HG03095 (cell line): ENCODE measurements at regions not wholly inside any gene's neighbourhood (a gene's known extent, or its start where the extent isn't known, plus 50 kb on each side); places are given as distances from the start of the nearest gene placed in this dataset.
"Not testable (repeated sequence)": the region's sequence is repeated elsewhere in the genome, so short reads cannot be mapped to it uniquely, and the experiment has no call there.

Experiments used
- ATAC-seq: cut with Tn5 transposase; IDR thresholded peaks from one replicate; pipeline ENCODE4 v1.9.1; 2021; ENCODE audit warnings: moderate library complexity; ENCODE audit not compliant: unreplicated experiment

DNA sequence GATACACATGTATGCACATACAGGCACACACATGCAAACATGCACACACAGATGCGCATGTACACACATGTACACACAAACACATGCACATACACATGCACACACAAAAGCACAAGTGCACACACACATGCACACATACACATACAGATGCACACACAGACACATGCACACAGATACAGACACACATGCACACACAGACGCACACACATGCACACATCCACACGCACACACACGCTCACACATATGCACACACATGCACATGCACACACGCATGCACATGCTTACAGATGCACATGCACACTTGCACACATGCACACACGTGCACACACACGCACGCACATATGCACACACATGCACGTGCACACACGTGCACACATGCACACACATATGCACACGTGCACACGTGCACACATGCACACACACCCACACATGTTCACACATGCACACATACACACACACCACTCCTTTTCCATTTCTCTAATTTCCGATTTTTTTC is 283.8 kb upstream of the FRG2C start:
- no peak for ATAC-seq

DNA sequence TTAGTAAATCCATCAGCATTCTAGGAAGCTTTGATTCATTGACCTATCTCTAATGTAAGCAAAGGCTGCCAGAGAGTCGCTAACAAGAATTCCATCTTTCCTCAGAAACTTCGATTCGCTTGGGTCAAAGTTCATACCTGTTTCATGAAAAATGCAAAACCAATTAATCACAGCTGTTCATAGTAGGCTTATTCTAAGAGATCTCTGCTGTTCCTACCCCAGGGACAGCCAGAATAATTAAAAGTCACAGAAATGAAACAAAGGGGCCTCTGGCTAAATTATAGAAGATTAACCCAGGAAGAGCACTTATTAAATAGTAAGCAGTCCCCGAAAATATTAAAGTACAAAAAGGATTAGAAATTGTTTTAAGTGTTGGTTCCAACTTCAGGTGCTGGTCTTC is 280.1 kb upstream of the FRG2C start:
- not testable (repeated sequence) for ATAC-seq

DNA sequence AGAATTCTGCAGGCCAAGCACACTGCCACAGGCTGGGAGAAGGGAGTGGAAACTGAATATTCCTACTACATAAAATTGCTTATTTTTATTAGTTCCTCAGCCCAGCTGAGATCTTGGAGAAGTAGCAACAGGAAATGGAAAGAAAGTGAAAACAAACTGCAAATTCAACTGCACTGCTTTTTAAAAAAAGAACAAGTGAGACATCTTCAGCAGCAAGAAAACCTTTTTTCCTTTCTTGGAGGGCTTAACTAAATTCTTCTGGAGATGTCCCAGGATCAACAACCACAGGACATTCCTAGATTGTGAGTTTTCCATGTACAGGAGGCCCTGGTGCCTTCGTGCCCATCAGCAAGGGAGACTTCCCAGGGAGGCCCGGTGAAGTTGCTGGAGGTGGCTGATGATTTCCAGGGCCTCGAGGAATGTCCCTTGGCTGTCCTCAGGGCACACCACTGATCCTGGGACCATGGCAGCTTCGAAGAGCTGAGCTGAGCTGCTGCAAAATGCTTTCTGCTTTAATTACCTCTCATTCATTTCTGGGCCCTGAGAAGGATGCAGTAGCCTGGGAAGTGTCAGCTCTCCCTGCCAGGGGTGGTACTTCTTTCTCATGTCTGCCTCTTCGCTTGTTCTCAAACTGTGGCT is 275.5 kb upstream of the FRG2C start:
- ATAC-seq: not testable (repeated sequence)

DNA sequence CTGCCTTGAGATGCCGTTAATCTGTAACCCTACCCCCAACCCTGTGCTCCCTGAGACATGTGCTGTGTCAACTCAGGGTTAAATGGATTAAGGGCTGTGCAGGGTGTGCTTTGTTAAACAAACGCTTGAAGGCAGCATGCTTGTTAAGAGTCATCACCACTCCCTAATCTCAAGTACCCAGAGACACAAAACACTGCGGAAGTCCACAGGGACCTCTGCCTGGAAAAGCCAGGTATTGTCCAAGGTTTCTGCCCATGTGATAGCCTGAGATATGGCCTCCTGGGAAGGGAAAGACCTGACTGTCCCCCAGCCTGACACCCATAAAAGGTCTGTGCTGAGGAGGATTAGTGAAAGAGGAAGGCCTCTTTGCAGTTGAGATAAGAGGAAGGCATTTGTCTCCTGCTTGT is 270.8 kb upstream of the FRG2C start:
- not testable (repeated sequence) for ATAC-seq

DNA sequence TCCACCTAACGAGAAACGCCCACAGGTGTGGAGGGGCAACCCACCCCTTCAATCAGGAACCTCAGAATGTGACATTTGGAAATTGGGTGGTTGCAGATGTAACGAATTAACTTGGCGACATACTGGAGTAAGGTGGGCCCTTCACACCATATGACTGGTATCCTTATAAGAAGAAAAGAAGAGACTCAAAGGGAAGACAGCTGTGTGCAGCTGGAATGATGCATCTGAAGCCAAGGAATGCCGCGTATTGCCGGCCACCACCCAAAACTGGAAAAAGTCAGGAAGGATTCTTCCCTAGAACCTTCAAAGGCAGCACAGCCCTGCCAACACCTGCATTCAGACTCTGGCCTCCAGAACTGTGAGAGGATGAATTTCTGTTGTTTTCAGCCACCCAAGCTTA is 270.0 kb upstream of the FRG2C start:
- not testable (repeated sequence) for ATAC-seq

GRCh38 chr3:75394562-75395360 is 269.4 kb upstream of the FRG2C start:
- ATAC-seq: not testable (repeated sequence)

DNA sequence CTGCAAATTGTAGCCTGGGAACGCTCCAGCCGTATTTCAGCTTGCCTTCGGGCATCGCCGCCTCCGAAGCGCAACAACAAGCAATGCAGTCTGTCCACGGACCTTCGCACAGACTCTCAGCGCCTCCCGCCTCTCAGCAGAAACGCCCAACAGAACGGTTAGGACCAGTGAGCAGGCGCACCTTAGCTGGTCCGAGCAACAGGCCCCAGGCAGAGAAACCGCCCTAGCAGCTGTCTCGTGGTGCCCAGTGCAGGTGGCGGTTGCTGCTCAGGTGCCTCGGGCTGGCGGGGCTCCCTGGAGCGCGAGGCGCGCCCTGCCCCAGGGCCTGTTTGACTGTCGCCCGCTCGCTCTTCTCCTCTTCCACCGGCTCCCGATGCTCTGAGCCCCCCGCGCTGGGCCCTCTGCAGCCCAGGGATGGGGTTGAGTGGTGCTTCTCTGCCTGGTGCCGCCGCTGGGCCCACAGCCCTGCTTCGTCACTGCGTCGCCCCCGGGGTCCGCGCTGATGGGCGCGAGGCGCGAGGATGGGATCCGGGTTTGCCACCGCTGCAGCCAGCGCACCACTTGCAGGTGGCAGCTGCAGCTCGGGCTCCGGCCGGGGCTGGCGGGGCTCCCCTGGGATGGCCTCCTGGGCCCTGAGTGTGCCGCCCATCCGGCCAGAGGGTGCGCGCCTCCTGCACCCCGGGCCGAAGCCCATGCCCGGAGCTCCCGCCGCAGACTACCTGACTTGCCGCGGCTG is 268.4 kb upstream of the FRG2C start:
- no peak for ATAC-seq

- no peak for ATAC-seq
Measured at GRCh38 chr3:75396316-75396802, 267.8 kb upstream of the FRG2C start.

GRCh38 chr3:75397486-75397885 is 266.6 kb upstream of the FRG2C start:
- ATAC-seq: not testable (repeated sequence)

DNA sequence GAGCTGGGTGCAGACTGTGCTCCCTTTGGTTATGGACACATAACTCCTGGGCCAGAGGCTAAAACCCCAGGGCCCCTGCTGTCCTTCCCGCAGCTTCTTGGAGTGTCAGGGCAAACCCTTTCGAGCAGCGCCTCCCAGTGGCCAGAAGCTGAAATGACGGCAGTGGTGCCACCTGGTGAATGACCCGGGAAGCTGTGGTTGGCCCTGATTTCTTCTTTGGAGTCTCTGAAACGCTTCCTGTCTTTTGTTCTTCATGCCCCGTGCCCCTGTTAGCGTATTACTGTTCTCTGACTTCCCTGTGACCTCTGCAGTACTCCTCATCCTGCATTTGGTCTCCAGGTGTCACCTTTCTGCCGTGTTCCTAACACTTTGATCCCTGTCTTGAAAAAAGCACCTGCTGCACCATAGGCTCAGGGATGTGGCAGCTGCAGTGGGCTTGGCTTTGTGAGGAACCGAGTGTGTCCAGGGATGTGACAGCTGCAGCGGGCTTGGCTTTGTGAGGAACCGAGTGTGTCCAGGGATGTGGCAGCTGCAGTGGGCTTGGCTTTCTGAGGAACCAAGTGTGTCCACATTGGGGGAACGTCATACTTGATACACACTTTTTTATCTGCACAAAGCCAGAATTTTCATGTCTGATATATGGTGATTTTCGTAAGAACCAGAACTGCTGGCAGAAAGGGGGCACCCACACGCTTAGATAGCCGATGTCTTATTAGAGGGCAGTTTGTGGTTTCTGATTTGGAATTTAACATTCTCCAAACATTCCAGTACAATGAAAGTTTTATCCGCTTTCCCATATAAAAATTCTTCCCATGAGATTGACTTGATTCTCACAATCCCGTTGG is 241.8 kb upstream of the FRG2C start:
- not testable (repeated sequence) for ATAC-seq

DNA sequence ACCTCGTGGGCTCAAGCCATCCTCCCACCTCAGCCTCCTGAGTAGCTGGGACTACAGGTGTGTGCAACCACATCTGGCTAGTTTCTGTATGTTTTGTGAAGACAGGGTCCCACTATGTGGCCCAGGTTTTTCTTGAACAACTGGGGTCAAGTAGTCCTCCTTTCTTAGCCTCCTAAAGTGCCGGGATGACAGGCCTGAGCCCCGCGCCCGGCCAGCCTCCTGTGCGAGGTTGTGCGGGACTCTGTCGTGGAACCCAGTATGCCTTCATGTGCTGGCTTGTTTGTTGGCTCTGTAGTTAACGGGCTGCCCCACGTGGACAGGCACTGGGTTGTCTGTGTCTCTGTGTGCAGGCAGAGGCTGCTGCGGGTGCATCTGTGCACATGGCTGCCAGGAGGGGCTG is 238.7 kb upstream of the FRG2C start:
- not testable (repeated sequence) for ATAC-seq

GRCh38 chr3:75427486-75427885 is 236.6 kb upstream of the FRG2C start:
- ATAC-seq: not testable (repeated sequence)

DNA sequence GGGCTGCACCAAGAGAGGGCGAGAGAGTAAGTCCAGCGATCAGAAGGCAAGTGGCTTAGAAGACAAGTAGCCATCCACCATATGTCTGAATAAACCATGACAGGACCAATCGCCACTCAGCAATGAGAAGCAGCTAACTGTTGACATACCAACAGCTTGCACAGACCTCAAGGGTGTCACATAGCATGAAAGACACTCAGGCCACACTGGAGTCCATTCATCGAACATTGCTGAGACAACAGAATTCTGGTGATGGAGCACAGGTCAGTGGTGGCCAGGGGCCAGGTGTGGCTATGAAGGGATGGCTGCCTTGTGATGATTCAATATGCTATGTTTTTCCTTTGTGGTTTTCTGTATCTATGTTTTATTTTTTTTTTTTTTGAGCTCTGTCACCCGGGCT is 236.2 kb upstream of the FRG2C start:
- not testable (repeated sequence) for ATAC-seq

- ATAC-seq: not testable (repeated sequence)
Measured at GRCh38 chr3:75429561-75430220, 234.4 kb upstream of the FRG2C start.

DNA sequence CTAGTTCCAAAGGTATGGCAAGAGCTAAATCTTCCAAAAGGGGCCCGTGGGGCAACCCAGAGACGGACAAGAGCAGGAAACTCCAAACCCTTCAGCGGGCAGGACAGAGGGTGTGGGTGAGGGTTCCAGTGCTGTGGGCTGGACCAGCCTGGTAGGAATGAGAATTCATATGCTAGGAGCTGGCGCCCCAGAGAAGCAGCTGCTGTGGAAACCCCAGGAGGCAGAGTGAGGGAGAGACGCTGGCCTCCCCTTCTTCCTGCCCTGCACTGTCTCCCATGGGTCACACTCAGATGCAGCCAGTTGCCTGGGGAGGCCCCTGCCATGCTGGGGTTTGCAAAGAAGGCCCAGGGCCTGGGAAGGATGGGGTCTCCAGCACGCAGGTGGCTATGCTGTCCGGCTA is 233.7 kb upstream of the FRG2C start:
- ATAC-seq: not testable (repeated sequence)

- not testable (repeated sequence) for ATAC-seq
Measured at GRCh38 chr3:75431120-75431519, 233.0 kb upstream of the FRG2C start.

DNA sequence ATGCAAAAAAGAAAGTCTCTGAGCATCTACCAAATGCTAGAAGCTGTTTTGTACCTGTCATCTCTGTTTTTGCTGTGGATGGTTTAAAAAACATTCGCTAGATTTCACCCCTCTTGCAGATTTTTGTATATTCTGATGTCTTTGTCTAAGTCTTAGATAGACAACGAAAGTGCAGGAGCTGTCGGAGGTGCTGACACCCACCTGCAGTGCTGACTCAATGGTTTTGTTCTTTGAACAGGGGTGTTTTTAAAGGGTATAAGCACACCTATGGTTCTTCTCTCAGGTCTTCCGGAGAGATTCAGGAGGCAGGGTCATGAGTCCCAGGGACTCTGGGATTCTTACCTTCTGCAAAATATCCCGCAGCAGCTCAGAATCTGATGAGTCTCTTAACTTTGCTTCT is 231.7 kb upstream of the FRG2C start:
- not testable (repeated sequence) for ATAC-seq

DNA sequence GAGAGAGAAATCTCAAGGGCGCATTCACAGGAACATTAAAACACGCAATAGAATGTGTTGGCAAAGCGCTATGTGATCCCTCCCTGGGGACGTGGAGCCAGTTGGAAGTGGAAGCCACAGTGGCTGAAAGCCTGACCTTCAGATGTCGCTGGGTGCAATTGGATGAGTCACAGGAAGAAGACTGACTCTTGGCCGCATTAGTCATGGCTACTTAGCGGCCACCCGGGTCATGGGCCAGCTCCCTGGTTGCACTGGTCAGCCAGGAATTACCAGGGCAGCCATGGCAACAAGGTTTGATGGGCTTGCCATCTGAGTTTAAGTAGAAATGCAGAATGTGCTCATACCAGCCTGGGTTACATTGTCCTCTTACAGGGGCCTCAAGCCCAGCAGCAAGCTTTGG is 231.2 kb upstream of the FRG2C start:
- not testable (repeated sequence) for ATAC-seq

GRCh38 chr3:75433295-75433694 is 230.8 kb upstream of the FRG2C start:
- ATAC-seq: not testable (repeated sequence)
